ENCODE measurements at regions not wholly inside any gene's neighbourhood (a gene's known extent, or its start where the extent isn't known, plus 50 kb on each side); places are given as distances from the start of the nearest gene placed in this dataset.

GRCh38 chr9:22308177-22308576 lies 138.4 kb upstream of the DMRTA1 start:
- intact Hi-C loops (cut with DNase I): loop anchor here (5.0 kb wide), 1 partner anchor 144 kb away; no protein-coding TSS in a partner anchor
- Histone ChIP-seq H3K27me3 (no peaks in the 10 kb centered on the region), H3K9me3 (no peaks in the 10 kb centered on the region), H3K4me3 (no peak overlapping the region), H3K27ac (no peak overlapping the region), H3K4me1 (no peaks in the 10 kb centered on the region), H3K36me3 (no peaks in the 10 kb centered on the region)
- no peak for DNase-seq
- TF ChIP-seq POLR2A (IDR thresholded peaks at IDR 0.05) (no peak), CTCF (IDR thresholded peaks at IDR 0.05) (no peak)

GRCh38 chr9:22316645-22317044 lies 130.0 kb upstream of the DMRTA1 start:
- Histone ChIP-seq H3K4me1 (no peaks in the 10 kb centered on the region), H3K27ac (no peak overlapping the region), H3K36me3 (no peaks in the 10 kb centered on the region), H3K4me3 (no peak overlapping the region), H3K9me3 (peaks cover 0 to 12% (median 4%) of the 10 kb centered on the region in 3 donors), H3K27me3 (no peaks in the 10 kb centered on the region)
- WGBS, 2 donors: 72 to 89% methylated on average over 1 of the region's 1 CpG
- TF ChIP-seq POLR2A (IDR thresholded peaks at IDR 0.05): no peak
- no peak for TF ChIP-seq CTCF (IDR thresholded peaks at IDR 0.05)
- no peak for DNase-seq
- intact Hi-C loops (cut with DNase I): no loop called here

- Histone ChIP-seq H3K9me3 (no peaks in the 10 kb centered on the region), H3K4me3 (no peak overlapping the region), H3K36me3 (no peaks in the 10 kb centered on the region), H3K27ac (no peak overlapping the region), H3K27me3 (no peaks in the 10 kb centered on the region), H3K4me1 (no peaks in the 10 kb centered on the region)
- TF ChIP-seq CTCF (IDR thresholded peaks at IDR 0.05) (no peak), POLR2A (IDR thresholded peaks at IDR 0.05) (no peak)
- no peak for DNase-seq
- intact Hi-C loops (cut with DNase I): no loop called here
These were observed 115.1 kb upstream of the DMRTA1 start for GRCh38 chr9:22331533-22331932.

GRCh38 chr9:22332202-22332601 lies 114.4 kb upstream of the DMRTA1 start:
- Histone ChIP-seq H3K27me3 (no peaks in the 10 kb centered on the region), H3K9me3 (no peaks in the 10 kb centered on the region), H3K27ac (no peak overlapping the region), H3K36me3 (no peaks in the 10 kb centered on the region), H3K4me1 (no peaks in the 10 kb centered on the region), H3K4me3 (no peak overlapping the region)
- intact Hi-C loops (cut with DNase I): no loop called here
- 25 to 56% methylated on average over 1 of the region's 1 CpG for WGBS, 2 donors
- no peak for TF ChIP-seq CTCF (IDR thresholded peaks at IDR 0.05)
- no peak for TF ChIP-seq POLR2A (IDR thresholded peaks at IDR 0.05)
- DNase-seq: no peak

- intact Hi-C loops (cut with DNase I): no loop called here
These were observed 109.4 kb upstream of the DMRTA1 start for GRCh38 chr9:22337261-22337660.

More at GRCh38 chr9:22337261-22337660, 109.4 kb upstream of the DMRTA1 start:
- DNase-seq: no peak
- H3K27me3 ChIP-seq: no peaks in the 10 kb centered on the region
- no peaks in the 10 kb centered on the region for H3K9me3 ChIP-seq
- no peak overlapping the region for H3K4me3 ChIP-seq
- no peak overlapping the region for H3K27ac ChIP-seq
- H3K4me1 ChIP-seq: no peaks in the 10 kb centered on the region
- TF ChIP-seq POLR2A (IDR thresholded peaks at IDR 0.05): no peak
- TF ChIP-seq CTCF (IDR thresholded peaks at IDR 0.05): no peak
- 48 to 61% methylated on average over 1 of the region's 1 CpG for WGBS, 2 donors
- H3K36me3 ChIP-seq: no peaks in the 10 kb centered on the region

All from esophagus squamous epithelium (tissue), 5 donors.